ENCODE measurements at regions not wholly inside any gene's neighbourhood (a gene's known extent, or its start where the extent isn't known, plus 50 kb on each side); places are given as distances from the start of the nearest gene placed in this dataset.

- DNase-seq (no peak), ATAC-seq (peak in 1 of 2 donors; percentile 19)
- TF ChIP-seq, protein P1, sequence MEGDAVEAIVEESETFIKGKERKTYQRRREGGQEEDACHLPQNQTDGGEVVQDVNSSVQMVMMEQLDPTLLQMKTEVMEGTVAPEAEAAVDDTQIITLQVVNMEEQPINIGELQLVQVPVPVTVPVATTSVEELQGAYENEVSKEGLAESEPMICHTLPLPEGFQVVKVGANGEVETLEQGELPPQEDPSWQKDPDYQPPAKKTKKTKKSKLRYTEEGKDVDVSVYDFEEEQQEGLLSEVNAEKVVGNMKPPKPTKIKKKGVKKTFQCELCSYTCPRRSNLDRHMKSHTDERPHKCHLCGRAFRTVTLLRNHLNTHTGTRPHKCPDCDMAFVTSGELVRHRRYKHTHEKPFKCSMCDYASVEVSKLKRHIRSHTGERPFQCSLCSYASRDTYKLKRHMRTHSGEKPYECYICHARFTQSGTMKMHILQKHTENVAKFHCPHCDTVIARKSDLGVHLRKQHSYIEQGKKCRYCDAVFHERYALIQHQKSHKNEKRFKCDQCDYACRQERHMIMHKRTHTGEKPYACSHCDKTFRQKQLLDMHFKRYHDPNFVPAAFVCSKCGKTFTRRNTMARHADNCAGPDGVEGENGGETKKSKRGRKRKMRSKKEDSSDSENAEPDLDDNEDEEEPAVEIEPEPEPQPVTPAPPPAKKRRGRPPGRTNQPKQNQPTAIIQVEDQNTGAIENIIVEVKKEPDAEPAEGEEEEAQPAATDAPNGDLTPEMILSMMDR (IDR thresholded peaks at IDR 0.05 in 4 of 5, conservative IDR thresholded peaks at IDR 0.05 in 1 of 5), result no peak
- TF ChIP-seq POLR2A (IDR thresholded peaks at IDR 0.05), result no peak
- Histone ChIP-seq H3K9me3 (no peaks in the 10 kb centered on the region), H3K27me3 (no peaks in the 10 kb centered on the region), H3K4me1 (peaks cover 14 to 20% of the 10 kb centered on the region in 2 donors), H3K4me3 (no peak overlapping the region), H3K36me3 (no peaks in the 10 kb centered on the region), H3K27ac (no peak overlapping the region)
- intact Hi-C loops (cut with DNase I; ENCODE audit: low total_unique reads), result no loop called here
- in situ Hi-C loops (cut with MboI; ENCODE audit: low sequenced_read_pairs in 4 of 4), result no loop called here
Observed at GRCh38 chr6:140346428-140346827, 972.0 kb upstream of the CITED2 start.

GRCh38 chr6:140345935-140346334 lies 971.5 kb upstream of the CITED2 start:
- in situ Hi-C loops (cut with MboI; ENCODE audit: low sequenced_read_pairs in 4 of 4), result no loop called here
- intact Hi-C loops (cut with DNase I; ENCODE audit: low total_unique reads), result no loop called here
- ATAC-seq (no peak), DNase-seq (no peak)
- H3K36me3 ChIP-seq, result no peaks in the 10 kb centered on the region
- H3K4me1 ChIP-seq, result peaks cover 14 to 20% of the 10 kb centered on the region in 2 donors
- H3K27me3 ChIP-seq, result no peaks in the 10 kb centered on the region
- no peak overlapping the region for H3K4me3 ChIP-seq
- no peak overlapping the region for H3K27ac ChIP-seq
- no peak for TF ChIP-seq POLR2A (IDR thresholded peaks at IDR 0.05)
- TF ChIP-seq, protein P1 (IDR thresholded peaks at IDR 0.05 in 4 of 5, conservative IDR thresholded peaks at IDR 0.05 in 1 of 5), result no peak
- H3K9me3 ChIP-seq, result no peaks in the 10 kb centered on the region

- intact Hi-C loops (cut with DNase I; ENCODE audit: low total_unique reads), result no loop called here
- Histone ChIP-seq H3K36me3 (no peaks in the 10 kb centered on the region), H3K4me3 (no peak overlapping the region), H3K4me1 (peaks cover 14 to 20% of the 10 kb centered on the region in 2 donors), H3K27me3 (no peaks in the 10 kb centered on the region), H3K27ac (no peak overlapping the region), H3K9me3 (no peaks in the 10 kb centered on the region)
- in situ Hi-C loops (cut with MboI; ENCODE audit: low sequenced_read_pairs in 4 of 4), result no loop called here
- DNase-seq (no peak), ATAC-seq (no peak)
- TF ChIP-seq POLR2A (IDR thresholded peaks at IDR 0.05), result no peak
- TF ChIP-seq, protein P1 (IDR thresholded peaks at IDR 0.05 in 4 of 5, conservative IDR thresholded peaks at IDR 0.05 in 1 of 5), result no peak
Observed at GRCh38 chr6:140344142-140344913, 969.9 kb upstream of the CITED2 start.

GRCh38 chr6:140343128-140343527 lies 968.7 kb upstream of the CITED2 start:
- in situ Hi-C loops (cut with MboI; ENCODE audit: low sequenced_read_pairs in 4 of 4) (no loop called here), intact Hi-C loops (cut with DNase I; ENCODE audit: low total_unique reads) (no loop called here)
- Histone ChIP-seq H3K4me3 (no peak overlapping the region), H3K36me3 (no peaks in the 10 kb centered on the region), H3K4me1 (peaks cover 14 to 20% of the 10 kb centered on the region in 2 donors), H3K27me3 (no peaks in the 10 kb centered on the region), H3K9me3 (no peaks in the 10 kb centered on the region), H3K27ac (no peak overlapping the region)
- TF ChIP-seq, protein P1 (IDR thresholded peaks at IDR 0.05 in 4 of 5, conservative IDR thresholded peaks at IDR 0.05 in 1 of 5), result no peak
- TF ChIP-seq POLR2A (IDR thresholded peaks at IDR 0.05), result no peak
- ATAC-seq, result no peak
- DNase-seq, result no peak
